GM18511 (cell line): ENCODE measurements at regions not wholly inside any gene's neighbourhood (a gene's known extent, or its start where the extent isn't known, plus 50 kb on each side); places are given as distances from the start of the nearest gene placed in this dataset.
"Not testable (repeated sequence)": the region's sequence is repeated elsewhere in the genome, so short reads cannot be mapped to it uniquely, and the experiment has no call there.

ENCODE experiments used
- ATAC-seq: cut with Tn5 transposase; IDR thresholded peaks from one replicate; pipeline ENCODE4 v1.9.1; 2021; ENCODE audit warnings: mild to moderate bottlenecking, moderate library complexity; ENCODE audit not compliant: unreplicated experiment

DNA sequence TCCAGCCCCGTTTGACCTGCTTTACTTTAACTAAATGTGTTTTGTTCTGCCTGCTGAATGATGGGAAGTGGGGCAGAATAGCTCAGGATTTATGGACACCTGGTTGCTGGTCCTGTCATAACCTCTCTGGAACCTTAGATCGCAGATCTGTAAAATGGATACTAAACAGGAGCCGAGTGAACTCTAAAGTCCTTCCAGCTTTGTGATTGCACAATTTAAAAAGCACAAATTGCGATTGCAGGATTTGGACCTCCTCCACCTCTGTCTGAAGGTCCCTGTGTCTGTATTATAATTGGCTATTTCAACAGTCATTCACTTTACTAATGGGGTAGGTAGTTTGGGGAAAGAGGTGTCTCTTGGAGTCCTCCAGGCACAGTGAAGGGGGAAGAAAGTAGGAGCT lies 220.4 kb downstream of the LY86 start:
- ATAC-seq = no peak

DNA sequence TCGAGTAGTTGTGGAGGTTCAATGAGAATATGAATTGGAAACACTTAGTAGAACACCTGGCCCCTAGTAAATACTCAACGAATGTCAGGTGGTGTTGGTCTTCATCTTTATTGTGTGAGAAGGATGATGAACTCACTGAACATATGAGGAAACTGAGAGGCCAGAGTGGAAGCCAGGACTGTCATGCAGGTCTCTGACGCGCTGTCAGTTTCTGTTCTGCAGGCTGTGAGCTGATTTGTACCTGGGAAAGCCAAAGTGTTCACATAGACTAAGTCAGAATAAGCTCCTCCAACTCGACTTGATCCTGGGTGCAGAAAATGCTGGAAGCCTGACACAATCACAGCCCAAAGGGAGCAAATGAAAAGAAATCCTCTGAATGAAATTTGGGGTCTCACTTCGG lies 222.2 kb downstream of the LY86 start:
- peak; percentile 79 for ATAC-seq

DNA sequence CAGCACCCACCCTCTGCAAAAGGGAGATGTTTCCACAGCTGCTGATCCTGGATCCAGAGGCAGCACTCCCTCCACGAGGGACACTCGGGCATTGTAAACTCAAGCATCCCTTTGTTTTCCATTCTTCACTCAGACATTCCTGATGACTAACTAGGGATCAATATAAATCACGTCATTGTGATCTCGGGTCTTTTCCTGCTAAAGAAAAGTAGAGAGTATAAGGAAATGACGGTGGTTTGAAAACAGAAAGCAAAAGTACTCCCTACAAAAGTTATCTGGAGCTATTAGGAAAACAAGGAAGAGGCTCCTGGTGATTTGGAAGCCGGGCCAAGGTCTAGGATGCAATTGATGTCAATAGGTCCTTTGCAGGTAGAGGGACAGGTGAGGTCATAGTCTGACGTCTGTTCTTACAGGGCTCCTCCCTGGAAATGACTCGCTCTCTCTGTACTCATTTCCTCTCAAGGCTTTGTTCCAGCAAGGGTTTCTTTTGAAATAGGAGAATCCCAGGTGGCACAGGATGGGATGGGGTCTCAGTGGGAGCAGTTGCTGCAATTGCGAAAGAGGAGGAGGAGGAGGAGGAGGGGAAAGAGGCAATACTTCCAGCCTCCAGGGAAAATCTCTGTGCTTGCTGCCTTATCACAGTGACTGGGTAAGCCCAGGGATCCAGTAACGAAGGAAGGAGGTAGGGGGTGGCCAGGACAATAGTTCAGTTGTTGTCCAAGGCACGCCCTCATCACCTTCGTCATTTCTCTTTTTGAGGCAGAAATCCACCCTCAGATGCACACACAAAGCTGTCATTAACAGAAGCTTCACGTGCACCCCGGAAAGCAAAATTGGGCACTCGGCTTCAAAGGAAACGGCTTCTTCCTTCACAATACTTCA lies 222.8 kb downstream of the LY86 start:
- peak; percentile 69 for ATAC-seq

DNA sequence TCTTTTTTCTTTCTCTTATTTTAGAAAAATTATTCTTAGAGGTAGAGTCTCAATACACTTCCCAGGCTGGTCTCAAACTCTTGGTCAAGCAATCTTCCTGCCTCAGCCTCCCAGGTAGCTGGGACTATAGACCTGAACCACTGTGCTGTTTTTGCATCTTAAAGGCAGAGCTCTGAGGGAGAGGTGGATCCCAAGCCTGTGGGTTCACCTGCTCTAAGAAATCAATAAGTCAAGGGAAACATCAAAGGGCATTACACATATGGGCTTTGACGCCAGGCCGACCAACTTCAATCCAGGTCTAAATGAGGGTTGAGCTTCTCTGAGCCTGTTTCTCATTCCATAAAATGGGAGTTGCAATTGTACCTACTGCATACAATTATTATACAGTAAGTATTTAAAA lies 223.9 kb downstream of the LY86 start:
- ATAC-seq = no peak

DNA sequence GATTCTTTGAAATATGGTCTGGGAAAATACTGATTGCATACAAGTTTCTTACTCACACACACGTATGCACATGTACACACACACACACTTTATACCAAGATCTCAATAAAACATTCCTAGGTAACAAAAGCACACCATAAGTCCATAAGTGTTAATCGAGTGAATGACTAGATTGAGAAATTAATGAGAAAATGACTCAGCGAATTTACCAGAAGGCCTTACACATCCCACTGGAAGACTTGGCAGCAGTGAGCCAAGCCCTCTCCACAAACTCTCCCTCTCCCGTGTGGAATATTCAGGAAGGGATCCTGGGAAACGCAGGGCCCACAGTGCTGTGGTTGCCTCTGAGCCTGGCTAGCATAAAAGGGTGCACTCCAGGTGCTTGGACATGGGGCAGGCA lies 227.2 kb downstream of the LY86 start:
- no peak for ATAC-seq

DNA sequence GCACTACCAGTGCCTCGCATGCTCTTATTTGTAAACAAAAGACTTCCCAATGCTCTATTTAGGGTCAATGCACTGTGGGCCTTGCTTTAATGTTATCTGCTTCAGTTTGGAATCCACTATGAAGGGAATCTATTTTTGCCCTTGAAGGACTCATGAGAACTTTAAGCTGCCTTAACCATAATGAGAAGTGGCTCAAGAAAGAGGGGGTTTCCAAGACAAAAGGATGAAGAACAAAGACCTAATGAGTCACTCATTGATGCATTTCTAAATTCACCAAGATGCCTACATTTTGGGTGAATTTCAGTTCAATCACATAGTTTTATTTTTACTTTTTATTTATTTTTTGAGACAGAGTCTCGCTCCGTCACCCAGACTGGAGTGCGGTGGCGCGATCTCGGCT lies 228.2 kb downstream of the LY86 start:
- peak; percentile 66 for ATAC-seq

DNA sequence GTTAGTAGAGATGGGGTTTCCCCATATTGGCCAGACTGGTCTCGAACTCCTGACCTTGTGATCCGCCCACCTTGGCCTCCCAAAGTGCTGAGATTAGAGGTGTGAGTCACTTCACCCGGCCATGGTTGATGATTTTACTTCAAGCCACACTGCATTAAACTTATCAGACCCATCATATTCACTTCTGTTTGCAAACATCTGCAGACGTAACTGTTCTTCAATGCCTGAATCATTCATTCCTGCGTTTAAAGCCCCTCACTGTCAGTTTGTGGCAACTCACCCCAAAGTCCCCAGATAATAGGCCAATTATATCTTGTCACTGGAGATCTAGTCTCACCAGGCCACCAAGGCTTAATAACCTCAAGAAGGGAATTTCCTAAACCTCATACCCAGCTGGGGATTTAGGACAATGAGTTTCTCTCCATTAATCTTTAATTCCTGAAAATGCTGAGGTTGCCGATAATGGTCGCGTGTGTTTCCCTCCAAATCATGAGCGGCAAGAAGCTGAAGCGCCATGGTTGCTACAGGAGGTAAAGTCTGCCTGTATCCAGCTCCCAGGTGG lies 229.6 kb downstream of the LY86 start:
- no peak for ATAC-seq

DNA sequence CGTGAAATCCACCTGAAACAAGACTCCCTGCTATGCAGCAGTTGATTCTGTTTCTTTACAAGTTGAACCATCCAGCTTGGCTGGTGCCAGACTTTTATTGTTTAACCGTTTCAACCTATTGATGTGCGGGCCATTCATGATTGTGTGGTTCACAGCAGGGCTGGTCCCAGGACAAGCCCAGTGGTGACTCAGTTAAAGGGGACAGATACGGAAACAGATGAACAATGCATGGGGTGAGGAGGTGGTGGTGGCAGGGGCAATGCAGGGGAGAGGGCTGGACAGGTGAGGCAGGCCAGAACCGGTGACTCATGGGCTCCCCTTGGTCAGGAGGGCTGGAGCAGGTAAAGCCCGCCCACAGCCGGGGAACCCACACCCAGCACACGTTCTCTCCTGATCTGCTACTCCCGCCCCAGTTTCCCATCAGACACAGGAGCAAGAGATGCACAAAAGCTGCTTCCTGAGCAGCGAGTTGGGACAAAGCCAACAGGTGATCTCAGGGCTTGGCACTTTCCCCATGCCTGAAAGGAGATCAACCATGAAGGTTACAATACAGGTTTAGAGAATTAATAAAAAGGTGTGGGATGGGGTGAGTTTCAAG lies 232.2 kb downstream of the LY86 start:
- no peak for ATAC-seq

DNA sequence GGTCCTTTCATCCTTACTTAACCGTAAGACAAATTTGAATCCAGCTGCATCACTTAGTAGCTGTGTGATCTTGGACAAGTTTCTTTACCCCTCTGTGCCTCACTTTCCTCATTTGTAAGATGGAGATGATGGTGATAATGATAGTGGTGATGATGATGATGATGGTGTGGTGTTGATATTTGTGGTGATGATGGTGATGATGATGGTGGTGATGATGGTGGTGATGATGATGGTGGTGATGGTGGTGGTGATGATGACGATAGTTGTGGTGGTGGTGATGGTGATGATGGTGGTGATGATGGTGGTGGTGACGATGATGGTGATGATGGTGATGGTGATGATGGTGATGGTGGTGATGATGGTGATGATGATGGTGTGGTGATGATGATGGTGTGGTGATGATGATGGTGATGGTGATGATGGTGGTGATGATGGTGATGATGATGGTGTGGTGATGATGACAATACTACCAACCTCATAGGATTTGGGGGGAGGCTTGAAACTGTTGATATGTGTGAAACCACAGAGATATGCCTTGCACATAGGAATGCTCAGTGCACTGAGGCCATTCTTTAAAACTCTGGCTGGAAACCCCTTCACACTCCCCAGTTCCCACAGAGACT lies 233.2 kb downstream of the LY86 start:
- ATAC-seq = no peak

DNA sequence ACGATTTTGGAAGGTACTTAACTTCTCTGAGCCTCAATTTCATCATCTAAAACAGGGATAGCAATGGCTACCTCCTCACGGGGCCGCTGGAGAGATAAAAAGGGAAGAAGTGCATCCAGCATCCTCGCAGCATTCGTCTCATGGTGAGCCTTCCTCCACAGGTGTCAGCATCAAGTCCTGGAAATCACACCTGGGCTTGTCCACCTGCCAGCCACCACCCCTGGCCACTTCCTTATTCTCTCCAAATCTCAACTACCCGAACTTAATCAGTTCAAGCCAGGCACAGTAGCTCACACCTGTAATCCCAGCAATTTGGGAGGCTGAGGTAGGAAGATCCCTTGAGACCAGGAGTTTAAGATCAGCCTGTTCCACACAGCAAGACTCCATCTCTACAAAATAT lies 234.5 kb downstream of the LY86 start:
- no peak for ATAC-seq

DNA sequence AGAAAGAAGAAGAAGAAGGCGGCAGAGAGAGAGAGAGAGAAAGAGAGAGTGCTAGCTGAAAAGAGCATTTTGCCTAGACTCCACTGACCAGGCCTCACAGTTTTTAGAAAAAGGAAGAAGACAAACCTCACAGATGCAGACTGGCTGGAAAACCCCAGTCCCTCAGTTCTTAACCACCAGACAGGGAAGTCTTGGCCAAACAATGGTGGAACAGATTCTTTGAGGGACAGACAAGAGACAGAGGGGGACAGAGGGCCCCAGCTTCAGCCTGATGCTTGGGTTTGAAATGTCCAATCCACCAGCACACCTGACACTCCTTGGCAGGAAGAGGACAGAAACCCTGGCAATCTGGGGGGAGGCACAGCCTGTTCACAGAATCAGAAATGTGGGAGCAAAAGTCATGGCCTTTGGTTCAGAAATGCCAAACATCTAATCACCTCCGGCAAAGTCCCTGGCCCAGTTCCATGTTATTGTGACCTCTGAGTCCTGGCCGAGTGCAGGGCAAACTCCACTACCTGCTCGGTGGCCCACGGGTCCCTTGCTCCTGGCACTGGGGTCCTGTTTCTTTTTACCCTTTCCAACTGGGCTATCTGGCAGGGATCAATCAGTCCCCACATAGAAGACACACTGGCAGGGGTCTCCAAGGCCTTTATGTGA lies 235.2 kb downstream of the LY86 start:
- no peak for ATAC-seq

DNA sequence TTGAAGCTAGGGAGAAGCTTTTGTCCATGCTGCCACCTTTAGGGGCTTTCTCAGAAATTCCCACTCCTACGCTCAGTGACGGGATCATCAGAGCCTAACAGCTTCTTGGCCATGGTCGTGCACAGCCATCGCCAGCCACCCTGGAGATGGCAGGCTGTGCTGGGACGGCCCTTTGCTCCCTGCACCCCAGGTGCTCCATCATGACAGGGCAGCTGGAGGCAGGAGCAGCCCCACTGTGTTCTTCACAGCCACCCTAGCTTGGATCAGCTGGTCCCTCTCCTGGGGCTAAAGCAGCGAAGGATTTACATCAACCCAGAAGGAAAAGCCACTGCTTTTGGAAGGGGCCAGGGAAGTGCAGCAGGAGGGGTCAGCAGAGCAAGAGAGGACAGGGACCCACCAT lies 235.9 kb downstream of the LY86 start:
- no peak for ATAC-seq

DNA sequence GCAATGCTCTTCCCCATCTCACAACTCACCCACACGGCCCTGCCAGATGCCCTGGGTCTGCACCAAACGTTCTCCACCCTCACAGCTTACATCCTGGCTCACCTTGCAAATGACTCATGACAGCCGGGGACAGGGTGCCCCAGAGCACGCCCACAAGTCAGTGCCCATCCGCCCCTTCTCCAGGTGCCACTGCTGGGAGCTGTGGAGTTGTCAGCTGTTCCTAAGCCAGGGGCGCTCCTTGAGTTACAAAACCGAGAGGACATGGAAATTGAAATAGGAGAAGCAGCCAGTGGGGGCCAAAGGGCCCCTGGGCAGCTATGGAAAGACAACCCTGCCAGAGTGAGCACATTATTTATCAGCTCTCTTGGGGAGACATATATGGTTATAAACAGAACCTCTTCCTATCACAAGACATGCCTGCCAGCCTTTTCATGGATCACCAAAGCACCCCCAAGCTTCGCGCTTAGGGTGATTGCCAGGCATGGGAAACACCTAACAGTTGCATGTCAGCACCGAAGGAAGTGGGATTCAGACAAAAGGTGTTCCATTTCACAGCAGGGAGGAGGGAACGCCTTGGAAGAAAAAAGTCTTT lies 236.8 kb downstream of the LY86 start:
- no peak for ATAC-seq

DNA sequence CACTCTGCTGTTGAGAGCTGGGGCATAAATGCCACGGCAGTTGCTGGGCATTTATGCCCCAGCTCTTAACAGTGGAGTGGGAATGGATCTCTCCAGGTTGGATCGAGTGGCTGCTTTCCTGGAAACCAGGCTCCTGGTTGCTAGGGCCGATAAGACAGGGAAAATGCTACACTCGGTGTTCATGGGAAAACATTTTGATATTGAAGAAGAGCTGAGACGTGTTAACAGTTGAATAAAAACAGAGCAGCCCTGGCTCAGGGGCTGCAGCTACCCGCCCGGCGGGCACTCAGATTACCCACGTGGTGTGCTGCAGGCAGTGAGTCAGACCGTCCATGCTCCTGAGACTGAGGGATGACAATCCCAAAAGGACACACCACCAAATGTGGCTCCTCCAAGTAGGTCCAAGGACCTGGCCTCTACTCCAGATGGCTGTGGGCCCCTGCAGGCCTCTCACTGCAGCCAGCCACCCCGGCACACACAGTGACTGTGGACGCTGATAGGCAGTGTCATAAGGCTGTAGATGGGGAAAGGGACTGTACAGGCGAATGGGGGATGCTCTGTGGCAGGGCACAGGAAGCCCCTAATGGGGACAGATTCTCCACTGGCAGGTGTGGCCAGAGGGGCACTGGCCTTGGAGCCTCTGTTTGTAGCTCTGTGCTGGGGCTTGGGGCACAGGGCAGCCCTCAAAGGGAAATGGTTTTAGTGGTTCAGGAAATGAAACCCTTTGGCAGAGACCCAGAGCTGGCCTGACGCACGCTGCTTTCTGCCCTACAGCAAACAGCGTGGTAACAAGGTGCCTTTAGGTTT lies 237.8 kb downstream of the LY86 start:
- peak; percentile 96 for ATAC-seq

DNA sequence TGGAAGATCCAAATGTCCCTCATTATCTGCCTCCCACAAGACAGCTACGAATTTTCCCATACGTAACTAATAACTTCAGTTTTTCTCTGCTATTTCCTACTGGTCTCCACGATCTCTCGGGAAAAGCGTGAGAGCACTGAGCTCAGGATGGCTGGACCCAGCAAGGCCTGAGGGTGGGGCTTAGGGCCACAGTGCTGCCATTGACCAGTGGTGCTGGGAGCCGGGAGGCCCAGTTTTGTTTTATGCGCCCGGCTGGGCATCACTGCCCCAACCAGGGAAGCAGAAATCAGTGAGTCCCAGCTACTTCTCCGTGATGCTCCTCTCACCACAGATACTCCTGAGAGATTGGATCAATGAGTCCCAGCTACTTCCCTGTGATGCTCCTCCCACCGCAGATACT lies 238.4 kb downstream of the LY86 start:
- no peak for ATAC-seq

DNA sequence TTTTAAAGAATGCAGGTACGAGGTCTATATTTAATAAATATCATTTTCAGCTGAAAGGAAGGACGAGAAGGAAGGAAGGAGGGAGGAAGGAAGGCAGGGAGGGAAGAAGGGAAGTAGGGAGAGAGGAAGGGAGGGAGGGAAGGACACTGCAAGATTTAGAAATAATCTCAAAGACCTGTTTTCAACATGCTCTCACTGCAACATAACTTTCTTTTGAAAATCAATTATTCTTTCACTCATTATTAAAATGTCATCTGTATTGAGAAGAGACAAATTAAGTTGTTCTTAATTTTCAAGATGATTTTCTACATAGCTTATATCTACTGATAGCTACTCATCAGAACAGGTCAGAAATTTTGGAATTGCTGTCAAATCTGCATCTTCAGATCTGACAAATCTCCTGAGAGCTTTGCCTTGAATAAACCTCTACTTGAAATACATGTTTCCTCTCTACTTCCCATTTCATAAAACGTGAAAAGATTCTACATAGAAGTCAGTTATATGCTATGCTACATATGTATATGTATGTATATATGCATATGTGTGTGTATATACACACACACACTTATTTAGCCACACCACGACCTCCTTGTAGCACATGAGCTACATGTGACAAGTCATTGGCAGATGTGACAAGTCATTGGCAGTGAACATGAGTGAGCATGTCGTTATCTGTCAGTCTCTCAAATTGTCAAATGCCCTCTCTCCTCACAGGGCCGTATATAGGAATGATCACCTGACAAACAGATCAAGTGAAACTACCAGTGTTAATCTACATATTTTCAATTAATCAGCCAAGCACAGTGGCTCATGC lies 241.6 kb downstream of the LY86 start:
- ATAC-seq = no peak

DNA sequence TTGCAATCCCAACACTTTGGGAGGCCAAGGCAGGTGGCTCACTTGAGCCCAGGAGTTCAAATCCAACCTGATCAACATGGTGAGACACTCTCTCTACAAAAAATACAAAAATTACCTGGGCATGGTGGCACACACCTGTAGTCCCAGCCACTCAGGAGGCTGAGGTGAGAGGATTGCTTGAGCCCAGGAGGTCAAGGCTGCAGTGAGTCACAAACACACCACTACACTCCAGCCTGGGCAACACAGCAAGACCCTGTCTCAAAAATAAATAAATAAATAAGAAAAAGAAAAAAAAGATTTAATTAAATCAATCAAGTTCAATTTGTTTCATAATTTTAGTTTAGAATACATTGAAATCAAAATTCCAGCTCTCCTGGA lies 242.2 kb downstream of the LY86 start:
- ATAC-seq = not testable (repeated sequence)

DNA sequence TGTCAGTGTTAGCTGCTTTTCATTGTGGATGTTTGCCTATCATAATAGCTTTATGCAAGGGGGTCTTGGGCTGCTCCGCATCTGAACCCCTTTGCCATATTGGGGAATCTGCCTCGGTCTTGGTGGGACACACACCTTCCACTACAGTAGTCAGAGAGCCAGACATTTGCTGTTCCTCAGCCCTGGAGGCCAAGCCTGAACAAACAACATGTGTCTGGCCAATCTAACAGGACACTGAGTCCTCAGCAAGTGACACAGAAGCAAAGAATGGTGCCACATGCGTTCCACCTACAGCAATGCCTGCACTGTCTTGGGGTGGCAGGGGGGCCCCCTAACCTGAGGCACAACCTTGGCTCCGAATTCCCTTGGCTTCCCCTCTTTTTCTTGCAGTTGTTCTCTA lies 243.9 kb downstream of the LY86 start:
- no peak for ATAC-seq
